ENCODE measurements at regions not wholly inside any gene's neighbourhood (a gene's known extent, or its start where the extent isn't known, plus 50 kb on each side); places are given as distances from the start of the nearest gene placed in this dataset. TPM values are rescaled to one million over a fixed set of nuclear protein-coding genes. Genes with fewer than 3 reads are reported as not detected.

- Histone ChIP-seq H3K27me3 (no peaks in the 10 kb centered on the region), H3K4me1 (no peaks in the 10 kb centered on the region), H3K9me3 (no peaks in the 10 kb centered on the region), H3K4me3 (no peak overlapping the region), H3K27ac (no peak overlapping the region), H3K36me3 (replicated peaks in 1 of 2; ENCODE audit: insufficient read depth in 1 of 2, low read depth in 2 of 2) (no peaks in the 10 kb centered on the region)
- WGBS, 2 donors: 0 to 42% methylated on average over 1 of the region's 1 CpG
- intact Hi-C loops (cut with DNase I): no loop called here
- TF ChIP-seq CTCF (IDR thresholded peaks at IDR 0.05): no peak
- no peak for TF ChIP-seq POLR2A (IDR thresholded peaks at IDR 0.05)
- DNase-seq (no peak), ATAC-seq (no peak)
Measured at GRCh38 chr15:24617646-24618045, 57.9 kb upstream of the NPAP1 start.

- ATAC-seq (no peak), DNase-seq (no peak)
- no peaks in the 10 kb centered on the region for H3K9me3 ChIP-seq
- no peak overlapping the region for H3K27ac ChIP-seq
- TF ChIP-seq CTCF (IDR thresholded peaks at IDR 0.05) (no peak), POLR2A (IDR thresholded peaks at IDR 0.05) (no peak)
- H3K4me1 ChIP-seq: no peaks in the 10 kb centered on the region
- intact Hi-C loops (cut with DNase I): no loop called here
- H3K27me3 ChIP-seq: no peaks in the 10 kb centered on the region
- WGBS, 2 donors: 72 to 79% methylated on average over 3 of the region's 3 CpGs
- no peak overlapping the region for H3K4me3 ChIP-seq
- no peaks in the 10 kb centered on the region for H3K36me3 ChIP-seq (replicated peaks in 1 of 2; ENCODE audit: insufficient read depth in 1 of 2, low read depth in 2 of 2)
Measured at GRCh38 chr15:24621630-24622215, 53.9 kb upstream of the NPAP1 start.

Small RNA genes in the stretch of these regions (small RNA-seq; reads per million reads assigned to genes)
- gene RNU6-741P: not detected

All from body of pancreas (tissue), 4 donors.